ENCODE measurements at regions not wholly inside any gene's neighbourhood (a gene's known extent, or its start where the extent isn't known, plus 50 kb on each side); places are given as distances from the start of the nearest gene placed in this dataset.

DNA sequence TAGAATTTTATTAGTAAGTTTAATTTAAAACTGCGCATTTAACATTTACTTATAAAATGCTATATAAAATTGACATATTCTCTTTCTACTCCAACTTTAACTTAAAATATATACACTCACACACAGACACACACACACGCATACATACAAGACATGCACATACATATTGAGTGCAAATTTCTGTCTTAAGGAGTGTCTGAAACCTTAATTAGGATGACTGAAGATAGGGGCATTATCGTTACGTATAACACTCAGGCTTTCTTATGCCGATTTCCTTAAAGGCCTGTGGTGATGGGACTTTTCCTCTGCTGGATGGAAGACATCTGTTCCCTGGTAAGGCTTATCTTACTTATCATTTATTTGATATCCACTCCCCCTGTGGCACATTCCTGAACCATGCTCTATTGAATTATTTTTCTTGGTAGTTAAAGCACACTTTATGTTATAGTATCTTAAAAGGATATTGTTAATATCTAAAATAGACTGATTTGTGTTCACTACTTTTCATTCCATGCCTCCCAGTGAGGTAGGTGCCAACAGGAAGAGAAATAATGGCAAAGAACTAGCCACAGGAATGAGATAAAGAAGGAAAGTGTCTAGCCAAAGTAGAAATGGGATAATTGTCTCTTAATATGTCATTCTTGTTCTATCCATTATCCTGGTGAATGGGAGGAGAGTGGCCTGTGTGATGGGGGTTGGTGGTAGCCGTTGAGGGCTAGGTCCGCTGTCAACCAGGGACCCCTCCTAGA is 92.9 kb upstream of the GPRIN3 start:
- TF ChIP-seq, protein P1, sequence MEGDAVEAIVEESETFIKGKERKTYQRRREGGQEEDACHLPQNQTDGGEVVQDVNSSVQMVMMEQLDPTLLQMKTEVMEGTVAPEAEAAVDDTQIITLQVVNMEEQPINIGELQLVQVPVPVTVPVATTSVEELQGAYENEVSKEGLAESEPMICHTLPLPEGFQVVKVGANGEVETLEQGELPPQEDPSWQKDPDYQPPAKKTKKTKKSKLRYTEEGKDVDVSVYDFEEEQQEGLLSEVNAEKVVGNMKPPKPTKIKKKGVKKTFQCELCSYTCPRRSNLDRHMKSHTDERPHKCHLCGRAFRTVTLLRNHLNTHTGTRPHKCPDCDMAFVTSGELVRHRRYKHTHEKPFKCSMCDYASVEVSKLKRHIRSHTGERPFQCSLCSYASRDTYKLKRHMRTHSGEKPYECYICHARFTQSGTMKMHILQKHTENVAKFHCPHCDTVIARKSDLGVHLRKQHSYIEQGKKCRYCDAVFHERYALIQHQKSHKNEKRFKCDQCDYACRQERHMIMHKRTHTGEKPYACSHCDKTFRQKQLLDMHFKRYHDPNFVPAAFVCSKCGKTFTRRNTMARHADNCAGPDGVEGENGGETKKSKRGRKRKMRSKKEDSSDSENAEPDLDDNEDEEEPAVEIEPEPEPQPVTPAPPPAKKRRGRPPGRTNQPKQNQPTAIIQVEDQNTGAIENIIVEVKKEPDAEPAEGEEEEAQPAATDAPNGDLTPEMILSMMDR (IDR thresholded peaks at IDR 0.05; ENCODE audit: low read depth, low read length, missing control alignments) = no peak
- DNase-seq (ENCODE audit: low read depth) = no peak
- in situ Hi-C loops (cut with HindIII; ENCODE audit: low sequenced_read_pairs) = no loop called here
- no peak overlapping the region for H3K4me3 ChIP-seq (ENCODE audit: low read depth, low read length)

DNA sequence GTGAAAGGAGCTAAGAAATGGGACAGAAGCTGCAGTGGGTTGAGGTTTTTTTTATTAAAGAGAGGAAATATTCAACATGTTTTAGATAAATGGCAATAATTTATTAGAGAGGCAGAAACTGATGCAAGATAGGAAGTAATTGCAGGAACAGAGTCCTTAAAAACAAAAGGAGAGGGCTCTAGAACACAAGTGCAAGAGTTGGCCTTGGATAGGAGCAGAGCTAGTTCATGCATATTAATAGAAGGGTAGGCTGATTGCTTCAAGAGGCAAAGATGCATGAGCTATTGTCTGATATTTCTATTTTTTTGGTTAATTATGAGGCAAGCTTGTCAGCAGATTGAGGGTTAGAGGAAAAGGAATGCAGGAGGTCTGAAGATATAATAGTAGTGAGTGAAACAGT is 91.0 kb upstream of the GPRIN3 start:
- DNase-seq (ENCODE audit: low read depth) = no peak
- in situ Hi-C loops (cut with HindIII; ENCODE audit: low sequenced_read_pairs) = no loop called here
- TF ChIP-seq, protein P1 (IDR thresholded peaks at IDR 0.05; ENCODE audit: low read depth, low read length, missing control alignments) = no peak
- H3K4me3 ChIP-seq (ENCODE audit: low read depth, low read length) = no peak overlapping the region

DNA sequence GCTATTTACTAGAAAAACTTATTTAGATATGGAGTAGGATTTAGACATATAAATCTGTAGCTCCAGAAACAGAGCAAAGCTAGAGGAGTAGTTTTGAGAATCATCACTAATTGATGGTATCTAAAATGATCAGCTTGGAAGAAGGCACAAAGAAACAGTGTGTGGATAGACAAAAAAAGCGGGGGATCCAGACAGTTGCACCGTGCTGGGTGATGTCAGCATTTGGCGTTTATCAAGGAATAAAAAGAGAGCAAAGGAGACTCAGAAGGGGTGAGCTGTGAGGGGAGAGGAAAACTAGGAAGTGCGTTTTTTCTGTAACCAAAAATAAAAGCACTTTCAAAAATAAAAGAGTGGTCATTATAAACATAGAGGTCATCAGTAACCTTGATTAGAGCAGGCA is 90.5 kb upstream of the GPRIN3 start:
- DNase-seq (ENCODE audit: low read depth) = no peak
- H3K4me3 ChIP-seq (ENCODE audit: low read depth, low read length) = no peak overlapping the region
- TF ChIP-seq, protein P1 (IDR thresholded peaks at IDR 0.05; ENCODE audit: low read depth, low read length, missing control alignments) = no peak
- in situ Hi-C loops (cut with HindIII; ENCODE audit: low sequenced_read_pairs) = no loop called here

GRCh38 chr4:89397441-89397840 is 89.8 kb upstream of the GPRIN3 start:
- in situ Hi-C loops (cut with HindIII; ENCODE audit: low sequenced_read_pairs) = no loop called here

GRCh38 chr4:89382439-89382838 is 74.8 kb upstream of the GPRIN3 start:
- DNase-seq (ENCODE audit: low read depth) = no peak
- TF ChIP-seq, protein P1 (IDR thresholded peaks at IDR 0.05; ENCODE audit: low read depth, low read length, missing control alignments) = no peak
- in situ Hi-C loops (cut with HindIII; ENCODE audit: low sequenced_read_pairs) = no loop called here
- H3K4me3 ChIP-seq (ENCODE audit: low read depth, low read length) = no peak overlapping the region

More at GRCh38 chr4:89397441-89397840, 89.8 kb upstream of the GPRIN3 start:
- DNase-seq (ENCODE audit: low read depth) = no peak
- TF ChIP-seq, protein P1 (IDR thresholded peaks at IDR 0.05; ENCODE audit: low read depth, low read length, missing control alignments) = no peak
- H3K4me3 ChIP-seq (ENCODE audit: low read depth, low read length) = no peak overlapping the region

GRCh38 chr4:89380980-89381379 is 73.4 kb upstream of the GPRIN3 start:
- no peak overlapping the region for H3K4me3 ChIP-seq (ENCODE audit: low read depth, low read length)
- TF ChIP-seq, protein P1 (IDR thresholded peaks at IDR 0.05; ENCODE audit: low read depth, low read length, missing control alignments) = no peak
- DNase-seq (ENCODE audit: low read depth) = no peak
- in situ Hi-C loops (cut with HindIII; ENCODE audit: low sequenced_read_pairs) = no loop called here

Data from astrocyte of the cerebellum (primary cell).